Tibial nerve (tissue), 4 donors: ENCODE measurements at regions not wholly inside any gene's neighbourhood (a gene's known extent, or its start where the extent isn't known, plus 50 kb on each side); places are given as distances from the start of the nearest gene placed in this dataset.

Experiments
- CTCF ChIP-seq, 5 experiments: fragments of 200-600 bp in 3 of 5; fragments of 450-650 bp in 2 of 5; sonication (generic) in 3 of 5; IDR thresholded peaks; one replicate each; pipeline ENCODE4 v1.5.1; 2016 to 2019; ENCODE audit warnings: antibody characterized with exemption in 5 of 5, mild to moderate bottlenecking in 3 of 5, moderate library complexity in 2 of 5
- EP300 ChIP-seq, 2 donors: sonication (generic); formaldehyde crosslinking; IDR thresholded peaks; one replicate each; pipeline ENCODE4 v1.6.1; 2017; ENCODE audit warnings: antibody characterized with exemption in 2 of 2, mild to moderate bottlenecking in 1 of 2
- POLR2A ChIP-seq, 2 donors: fragments of 450-650 bp; IDR thresholded peaks; one replicate each; pipeline ENCODE4 v1.6.1; 2017; ENCODE audit warnings: antibody characterized with exemption in 2 of 2, mild to moderate bottlenecking in 2 of 2, moderate library complexity in 2 of 2

- TF ChIP-seq CTCF (IDR thresholded peaks at IDR 0.05), result no peak
- no peak for TF ChIP-seq POLR2A (IDR thresholded peaks at IDR 0.05)
- no peak for TF ChIP-seq EP300 (IDR thresholded peaks at IDR 0.05)
These were observed 137.0 kb upstream of the PMFBP1 start for GRCh38 chr16:72309001-72309400.
